Myocyte (in vitro differentiated cells): ENCODE measurements at regions not wholly inside any gene's neighbourhood (a gene's known extent, or its start where the extent isn't known, plus 50 kb on each side); places are given as distances from the start of the nearest gene placed in this dataset.
A peak's percentile ranks its signal among the peaks of the same experiment; 100 is the strongest.
"Not testable (repeated sequence)": the region's sequence is repeated elsewhere in the genome, so short reads cannot be mapped to it uniquely, and the experiment has no call there.

ENCODE experiments used
- DNase-seq: peaks from one replicate; pipeline ENCODE4 v3.0.0-alpha.2; 2012; ENCODE audit warnings: low read depth

GRCh38 chr18:53935399-53935798 lies 289.1 kb downstream of the MBD2 start:
- DNase-seq, result no peak

- DNase-seq, result no peak
Measured at GRCh38 chr18:53920312-53921075, 304.0 kb downstream of the MBD2 start.

- no peak for DNase-seq
Measured at GRCh38 chr18:53918091-53918490, 306.4 kb downstream of the MBD2 start.

GRCh38 chr18:53911200-53911599 lies 313.3 kb downstream of the MBD2 start:
- DNase-seq, result peak; percentile 2

- peak; percentile 46 for DNase-seq
Measured at GRCh38 chr18:53909668-53910067, 314.8 kb downstream of the MBD2 start.

- no peak for DNase-seq
Measured at GRCh38 chr18:53907921-53908320, 316.5 kb downstream of the MBD2 start.

GRCh38 chr18:53906681-53907080 lies 317.8 kb downstream of the MBD2 start:
- DNase-seq, result no peak

- DNase-seq, result no peak
Measured at GRCh38 chr18:53894675-53895442, 329.6 kb downstream of the MBD2 start.

- DNase-seq, result no peak
Measured at GRCh38 chr18:53887447-53887846, 337.0 kb downstream of the MBD2 start.

GRCh38 chr18:53886058-53886457 lies 338.4 kb downstream of the MBD2 start:
- DNase-seq, result no peak

- no peak for DNase-seq
Measured at GRCh38 chr18:53883771-53884170, 340.7 kb downstream of the MBD2 start.

- DNase-seq, result no peak
Measured at GRCh38 chr18:53874103-53874502, 350.4 kb downstream of the MBD2 start.

- no peak for DNase-seq
Measured at GRCh38 chr18:53864770-53865169, 359.7 kb downstream of the MBD2 start.

- no peak for DNase-seq
Measured at GRCh38 chr18:53862921-53863320, 361.5 kb downstream of the MBD2 start.

- DNase-seq, result no peak
Measured at GRCh38 chr18:53861185-53861584, 363.3 kb downstream of the MBD2 start.

- DNase-seq, result no peak
Measured at GRCh38 chr18:53859764-53860163, 364.7 kb downstream of the MBD2 start.

- DNase-seq, result no peak
Measured at GRCh38 chr18:53850902-53851301, 373.6 kb downstream of the MBD2 start.

- no peak for DNase-seq
Measured at GRCh38 chr18:53843763-53844162, 380.7 kb downstream of the MBD2 start.

- DNase-seq, result no peak
Measured at GRCh38 chr18:53843113-53843760, 381.2 kb downstream of the MBD2 start.

- no peak for DNase-seq
Measured at GRCh38 chr18:53838746-53839145, 385.7 kb downstream of the MBD2 start.

- DNase-seq, result not testable (repeated sequence)
Measured at GRCh38 chr18:53821141-53821540, 403.3 kb downstream of the MBD2 start.

GRCh38 chr18:53819671-53820070 lies 404.8 kb downstream of the MBD2 start:
- DNase-seq, result no peak
